A673 (cell line): ENCODE measurements at regions not wholly inside any gene's neighbourhood (a gene's known extent, or its start where the extent isn't known, plus 50 kb on each side); places are given as distances from the start of the nearest gene placed in this dataset.

Experiments
- BruUV-seq: library from RNA; stranded (reverse); fragments of 400-500 nt; replicated peaks from 2 replicates; lab custom pipeline; 2021; lab: Mats Ljungman, UMichigan
- CTCF ChIA-PET: fragments of 300-600 bp; sonication (Branson Sonifier 250); formaldehyde crosslinking; loops from one replicate; lab custom pipeline; 2022; ENCODE audit warnings: antibody characterized with exemption; lab: Charles Lee
- POLR2A ChIA-PET: fragments of 300-600 bp; sonication (Branson Sonifier 250); formaldehyde crosslinking; loops from one replicate; lab custom pipeline; 2022; ENCODE audit warnings: antibody characterized with exemption; ENCODE audit not compliant: low non-redundant PET; lab: Charles Lee
- DNase-seq: peaks from one replicate; pipeline ENCODE4 v3.0.0-alpha.2; 2015; ENCODE audit warnings: low spot score
- H3K27ac ChIP-seq: fragments of 200-600 bp; sonication (generic); 2 replicates; pipeline ENCODE4 v1.5.1; 2016; ENCODE audit warnings: mixed run types, low read depth, mild to moderate bottlenecking, mixed read lengths, antibody characterized with exemption, low read length; ENCODE audit not compliant: poor library complexity, severe bottlenecking
- H3K27me3 ChIP-seq: fragments of 200-600 bp; sonication (generic); replicated peaks from 2 replicates; pipeline ENCODE4 v1.6.1; 2017; ENCODE audit warnings: mixed run types, low read depth, mild to moderate bottlenecking, mixed read lengths, antibody characterized with exemption, low read length; ENCODE audit not compliant: insufficient read depth, poor library complexity
- H3K36me3 ChIP-seq: fragments of 200-600 bp; sonication (generic); 2 replicates; pipeline ENCODE4 v1.6.1; 2016; ENCODE audit warnings: mixed run types, mild to moderate bottlenecking, mixed read lengths, antibody characterized with exemption, low read length; ENCODE audit not compliant: insufficient read depth, poor library complexity, severe bottlenecking
- H3K4me1 ChIP-seq: fragments of 200-600 bp; sonication (generic); 2 replicates; pipeline ENCODE4 v1.6.1; 2017; ENCODE audit warnings: mixed run types, mild to moderate bottlenecking, mixed read lengths, antibody characterized with exemption, low read length; ENCODE audit not compliant: insufficient read depth, poor library complexity, severe bottlenecking
- H3K4me3 ChIP-seq: fragments of 200-600 bp; sonication (generic); 2 replicates; pipeline ENCODE4 v1.5.1; 2016; ENCODE audit warnings: low read depth, mixed run types, mild to moderate bottlenecking, mixed read lengths, low read length; ENCODE audit not compliant: poor library complexity, severe bottlenecking
- H3K9me3 ChIP-seq: fragments of 200-600 bp; sonication (generic); 2 replicates; pipeline ENCODE4 v1.6.1; 2016; ENCODE audit warnings: mixed run types, low read depth, mild to moderate bottlenecking, mixed read lengths, antibody characterized with exemption, low read length; ENCODE audit not compliant: poor library complexity, severe bottlenecking
- CTCF ChIP-seq: fragments of 300-800, 200-600 bp; sonication (generic); conservative IDR thresholded peaks from 2 replicates; pipeline ENCODE4 v1.5.1; 2017; ENCODE audit warnings: low read depth, mild to moderate bottlenecking, antibody characterized with exemption, low read length, moderate library complexity, mixed read lengths
- EZH2 ChIP-seq: fragments of 200-600 bp; sonication (generic); IDR thresholded peaks from 2 replicates; pipeline ENCODE4 v1.6.1; 2017; ENCODE audit warnings: borderline replicate concordance, low read depth, mild to moderate bottlenecking, mixed read lengths, antibody characterized with exemption, low read length; ENCODE audit not compliant: poor library complexity, severe bottlenecking
- intact Hi-C: fragments of 100-400 bp; cut with micrococcal nuclease; formaldehyde crosslinking; loops from one replicate; pipeline ENCODE4 v1.10.0; 2022; ENCODE audit not compliant: unreplicated experiment

GRCh38 chr12:23096321-23096720 lies 471.4 kb downstream of the ETNK1 start:
- ChIA-PET POLR2A (no interaction called here), CTCF (no interaction called here)
- DNase-seq, result no peak
- H3K4me3 ChIP-seq, result no peak overlapping the region
- TF ChIP-seq CTCF (no peak), EZH2 (no peak)
- no peaks in the 10 kb centered on the region for H3K36me3 ChIP-seq
- BruUV-seq, result no TSS peak
- no peak overlapping the region for H3K27ac ChIP-seq
- H3K27me3 ChIP-seq, result no peaks in the 10 kb centered on the region
- intact Hi-C loops, result no loop called here
- no peaks in the 10 kb centered on the region for H3K9me3 ChIP-seq
- H3K4me1 ChIP-seq, result no peaks in the 10 kb centered on the region

GRCh38 chr12:23098110-23098509 lies 473.1 kb downstream of the ETNK1 start:
- BruUV-seq, result no TSS peak
- intact Hi-C loops, result no loop called here
- no peak for DNase-seq
- Histone ChIP-seq H3K9me3 (no peaks in the 10 kb centered on the region), H3K27me3 (no peaks in the 10 kb centered on the region), H3K36me3 (no peaks in the 10 kb centered on the region), H3K4me1 (no peaks in the 10 kb centered on the region), H3K4me3 (no peak overlapping the region), H3K27ac (no peak overlapping the region)
- TF ChIP-seq EZH2 (no peak), CTCF (no peak)
- POLR2A ChIA-PET, result no interaction called here
- CTCF ChIA-PET, result no interaction called here

- Histone ChIP-seq H3K9me3 (no peaks in the 10 kb centered on the region), H3K4me3 (no peak overlapping the region), H3K27me3 (no peaks in the 10 kb centered on the region), H3K36me3 (no peaks in the 10 kb centered on the region), H3K4me1 (no peaks in the 10 kb centered on the region), H3K27ac (no peak overlapping the region)
- TF ChIP-seq CTCF, result no peak
- TF ChIP-seq EZH2, result no peak
- peak; percentile 4 for DNase-seq
- intact Hi-C loops, result no loop called here
- no TSS peak for BruUV-seq
- ChIA-PET POLR2A (no interaction called here), CTCF (no interaction called here)
Observed at GRCh38 chr12:23098517-23098916, 473.5 kb downstream of the ETNK1 start.
